Renal pelvis (tissue), 1 donor: ENCODE measurements at regions not wholly inside any gene's neighbourhood (a gene's known extent, or its start where the extent isn't known, plus 50 kb on each side); places are given as distances from the start of the nearest gene placed in this dataset.

ENCODE experiments used
- DNase-seq: peaks from one replicate; pipeline ENCODE4 v3.0.0-alpha.2; 2013

GRCh38 chr13:76750126-76750525 is 136.1 kb downstream of the KCTD12 start:
- no peak for DNase-seq

GRCh38 chr13:76745261-76746200 is 140.7 kb downstream of the KCTD12 start:
- DNase-seq = no peak

GRCh38 chr13:76741624-76742023 is 144.6 kb downstream of the KCTD12 start:
- no peak for DNase-seq

- DNase-seq = no peak
Measured at GRCh38 chr13:76741046-76741445, 145.2 kb downstream of the KCTD12 start.

- no peak for DNase-seq
Measured at GRCh38 chr13:76738616-76739015, 147.6 kb downstream of the KCTD12 start.

- DNase-seq = no peak
Measured at GRCh38 chr13:76737526-76737925, 148.7 kb downstream of the KCTD12 start.

- DNase-seq = no peak
Measured at GRCh38 chr13:76735641-76736040, 150.6 kb downstream of the KCTD12 start.

- no peak for DNase-seq
Measured at GRCh38 chr13:76733671-76734070, 152.5 kb downstream of the KCTD12 start.

GRCh38 chr13:76732367-76732766 is 153.8 kb downstream of the KCTD12 start:
- no peak for DNase-seq

- no peak for DNase-seq
Measured at GRCh38 chr13:76730220-76730619, 156.0 kb downstream of the KCTD12 start.

- no peak for DNase-seq
Measured at GRCh38 chr13:76729691-76730090, 156.5 kb downstream of the KCTD12 start.

- no peak for DNase-seq
Measured at GRCh38 chr13:76725896-76726295, 160.3 kb downstream of the KCTD12 start.

GRCh38 chr13:76725211-76725610 is 161.0 kb downstream of the KCTD12 start:
- DNase-seq = no peak

GRCh38 chr13:76724421-76724820 is 161.8 kb downstream of the KCTD12 start:
- no peak for DNase-seq

GRCh38 chr13:76723551-76724232 is 162.5 kb downstream of the KCTD12 start:
- DNase-seq = no peak

- DNase-seq = no peak
Measured at GRCh38 chr13:76722782-76723181, 163.4 kb downstream of the KCTD12 start.

GRCh38 chr13:76720821-76721220 is 165.4 kb downstream of the KCTD12 start:
- DNase-seq = no peak

GRCh38 chr13:76720416-76720815 is 165.8 kb downstream of the KCTD12 start:
- no peak for DNase-seq

- DNase-seq = no peak
Measured at GRCh38 chr13:76719955-76720354, 166.2 kb downstream of the KCTD12 start.

- DNase-seq = no peak
Measured at GRCh38 chr13:76717092-76717491, 169.1 kb downstream of the KCTD12 start.

- DNase-seq = no peak
Measured at GRCh38 chr13:76715621-76716020, 170.6 kb downstream of the KCTD12 start.

- DNase-seq = no peak
Measured at GRCh38 chr13:76715075-76715474, 171.1 kb downstream of the KCTD12 start.

- DNase-seq = no peak
Measured at GRCh38 chr13:76713280-76713679, 172.9 kb downstream of the KCTD12 start.
